Calu3 (cell line): ENCODE measurements at regions not wholly inside any gene's neighbourhood (a gene's known extent, or its start where the extent isn't known, plus 50 kb on each side); places are given as distances from the start of the nearest gene placed in this dataset.

Experiments
- BruUV-seq: library from RNA; stranded (reverse); fragments of 400-500 nt; replicated peaks from 2 replicates; lab custom pipeline; 2021; lab: Mats Ljungman, UMichigan
- CTCF ChIA-PET: fragments of 300-600 bp; sonication (Branson Sonifier 250); formaldehyde crosslinking; loops from one replicate; lab custom pipeline; 2022; ENCODE audit warnings: antibody characterized with exemption; lab: Charles Lee
- DNase-seq: peaks from one replicate; pipeline ENCODE4 v3.0.0; 2022
- H3K27ac Mint-ChIP-seq: one replicate; pipeline ENCODE4 v1.8.0; 2022; ENCODE audit warnings: mixed read lengths; ENCODE audit not compliant: unreplicated experiment
- H3K27me3 Mint-ChIP-seq: one replicate; pipeline ENCODE4 v1.8.0; 2022; ENCODE audit warnings: mixed read lengths; ENCODE audit not compliant: unreplicated experiment
- H3K36me3 Mint-ChIP-seq: one replicate; pipeline ENCODE4 v1.8.0; 2022; ENCODE audit warnings: mild to moderate bottlenecking, moderate library complexity, mixed read lengths; ENCODE audit not compliant: insufficient read depth, unreplicated experiment
- H3K4me1 Mint-ChIP-seq: one replicate; pipeline ENCODE4 v1.8.0; 2022; ENCODE audit warnings: mild to moderate bottlenecking, low read depth, mixed read lengths; ENCODE audit not compliant: unreplicated experiment
- H3K4me3 Mint-ChIP-seq: one replicate; pipeline ENCODE4 v1.8.0; 2022; ENCODE audit warnings: mild to moderate bottlenecking, low read depth, moderate library complexity, mixed read lengths; ENCODE audit not compliant: unreplicated experiment
- H3K9me3 Mint-ChIP-seq: one replicate; pipeline ENCODE4 v1.8.0; 2022; ENCODE audit warnings: low read depth, mixed read lengths; ENCODE audit not compliant: unreplicated experiment
- CTCF ChIP-seq: fragments of 200-600 bp; IDR thresholded peaks from one replicate; pipeline ENCODE4 v1.8.0; 2022; ENCODE audit warnings: antibody characterized with exemption; ENCODE audit not compliant: unreplicated experiment
- intact Hi-C: fragments of 100-400 bp; cut with micrococcal nuclease; formaldehyde crosslinking; loops from one replicate; pipeline ENCODE4 v1.10.0; 2022; ENCODE audit not compliant: unreplicated experiment

- no peak for DNase-seq
- CTCF ChIA-PET: interaction anchor here (0.6 kb wide), 1 partner anchor 42 kb away, joined by 5 read pairs; no protein-coding TSS in a partner anchor
- H3K27me3 Mint-ChIP-seq: no peaks in the 10 kb centered on the region
- H3K4me1 Mint-ChIP-seq: peaks cover 19% of the 10 kb centered on the region
- intact Hi-C loops: no loop called here
- no peak overlapping the region for H3K4me3 Mint-ChIP-seq
- BruUV-seq: no TSS peak
- TF ChIP-seq CTCF: no peak
- H3K36me3 Mint-ChIP-seq: peaks cover 5% of the 10 kb centered on the region
- peaks cover 4% of the 10 kb centered on the region for H3K9me3 Mint-ChIP-seq
- H3K27ac Mint-ChIP-seq: no peak overlapping the region
Measured at GRCh38 chr12:93242154-93242972, 135.4 kb upstream of the NUDT4 start.

- CTCF ChIA-PET: interaction anchor here (0.6 to 1.2 kb wide), 2 partner anchors 18 to 41 kb away, joined by 3 to 5 read pairs; no protein-coding TSS in a partner anchor
- DNase-seq: no peak
- Mint-ChIP-seq H3K27ac (no peak overlapping the region), H3K4me3 (no peak overlapping the region), H3K4me1 (peaks cover 19% of the 10 kb centered on the region), H3K36me3 (peaks cover 5% of the 10 kb centered on the region), H3K9me3 (peaks cover 4% of the 10 kb centered on the region), H3K27me3 (no peaks in the 10 kb centered on the region)
- intact Hi-C loops: no loop called here
- TF ChIP-seq CTCF: no peak
- BruUV-seq: no TSS peak
Measured at GRCh38 chr12:93243382-93243688, 134.4 kb upstream of the NUDT4 start.

- H3K4me1 Mint-ChIP-seq: peaks cover 19% of the 10 kb centered on the region
- no peaks in the 10 kb centered on the region for H3K27me3 Mint-ChIP-seq
- H3K27ac Mint-ChIP-seq: peak overlapping the region; percentile 67
- intact Hi-C loops: loop anchor here (1.0 kb wide), 1 partner anchor 10 kb away; no protein-coding TSS in a partner anchor
- no peak overlapping the region for H3K4me3 Mint-ChIP-seq
- CTCF ChIA-PET: interaction anchor here (0.6 to 1.3 kb wide), 6 partner anchors 17 to 304 kb away, joined by 3 read pairs; no protein-coding TSS in a partner anchor
- DNase-seq: peak; percentile 52
- no TSS peak for BruUV-seq
- H3K9me3 Mint-ChIP-seq: peaks cover 4% of the 10 kb centered on the region
- TF ChIP-seq CTCF: no peak
- peaks cover 5% of the 10 kb centered on the region for H3K36me3 Mint-ChIP-seq
Measured at GRCh38 chr12:93243689-93244513, 133.8 kb upstream of the NUDT4 start.

- intact Hi-C loops: loop anchor here (1.0 kb wide), 1 partner anchor 10 kb away; no protein-coding TSS in a partner anchor
- Mint-ChIP-seq H3K36me3 (peaks cover 5% of the 10 kb centered on the region), H3K4me1 (peaks cover 19% of the 10 kb centered on the region), H3K9me3 (peaks cover 3% of the 10 kb centered on the region), H3K27ac (peak overlapping the region; percentile 67), H3K4me3 (no peak overlapping the region), H3K27me3 (no peaks in the 10 kb centered on the region)
- no TSS peak for BruUV-seq
- CTCF ChIA-PET: interaction anchor here (0.6 to 1.3 kb wide), 5 partner anchors 16 to 303 kb away, joined by 3 read pairs; no protein-coding TSS in a partner anchor
- TF ChIP-seq CTCF: no peak
- DNase-seq: no peak
Measured at GRCh38 chr12:93244514-93245077, 133.1 kb upstream of the NUDT4 start.
